ENCODE measurements at regions not wholly inside any gene's neighbourhood (a gene's known extent, or its start where the extent isn't known, plus 50 kb on each side); places are given as distances from the start of the nearest gene placed in this dataset.

- no peak for TF ChIP-seq POLR2A (IDR thresholded peaks at IDR 0.05; ENCODE audit: low read length)
- TF ChIP-seq HMGXB4 (CRISPR knock-in tag; IDR thresholded peaks at IDR 0.05; ENCODE audit: borderline replicate concordance), result no peak
- TF ChIP-seq KDM1A (IDR thresholded peaks at IDR 0.05; ENCODE audit: low read depth), result no peak
Measured at GRCh38 chr20:3352202-3352601, 55.3 kb downstream of the DNAAF9 start.

Data from A549 (cell line).